ENCODE measurements at regions not wholly inside any gene's neighbourhood (a gene's known extent, or its start where the extent isn't known, plus 50 kb on each side); places are given as distances from the start of the nearest gene placed in this dataset.

DNA sequence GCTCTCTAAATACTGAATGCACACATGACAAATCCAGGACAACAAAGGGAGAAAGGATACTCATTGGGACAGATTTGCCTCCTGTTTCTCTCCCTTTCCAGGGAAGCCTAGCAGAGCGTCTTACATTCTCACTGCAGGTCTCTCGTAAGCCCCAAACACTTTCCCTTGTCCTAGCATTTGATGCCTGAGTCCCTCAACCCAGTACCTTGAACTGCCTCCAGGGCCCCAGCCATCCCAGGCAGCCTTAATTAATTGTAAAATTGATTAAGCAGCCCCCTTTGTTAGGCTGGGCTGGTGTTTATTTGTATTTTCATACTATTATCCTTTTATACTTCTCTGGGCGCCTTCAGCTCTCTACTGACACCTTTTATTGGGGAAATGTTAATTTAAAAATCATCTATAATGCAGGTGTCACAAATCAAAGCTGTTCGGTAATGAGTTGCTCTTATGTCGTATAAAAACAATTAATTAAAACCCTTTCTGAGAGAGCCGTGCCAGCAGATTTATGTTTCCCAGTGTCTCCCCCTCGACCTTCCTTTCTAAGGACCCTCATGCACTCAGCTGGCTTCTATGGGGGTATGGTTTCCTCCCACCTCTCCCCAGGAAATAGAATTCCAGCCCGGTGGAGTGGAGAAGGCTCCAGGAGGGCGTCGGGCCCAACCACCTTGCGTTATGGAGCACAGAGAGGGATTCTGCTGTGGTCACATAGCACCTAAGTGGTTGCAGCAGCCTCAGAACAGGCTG is 243.8 kb downstream of the RPS24 start:
- TF ChIP-seq, protein P1, sequence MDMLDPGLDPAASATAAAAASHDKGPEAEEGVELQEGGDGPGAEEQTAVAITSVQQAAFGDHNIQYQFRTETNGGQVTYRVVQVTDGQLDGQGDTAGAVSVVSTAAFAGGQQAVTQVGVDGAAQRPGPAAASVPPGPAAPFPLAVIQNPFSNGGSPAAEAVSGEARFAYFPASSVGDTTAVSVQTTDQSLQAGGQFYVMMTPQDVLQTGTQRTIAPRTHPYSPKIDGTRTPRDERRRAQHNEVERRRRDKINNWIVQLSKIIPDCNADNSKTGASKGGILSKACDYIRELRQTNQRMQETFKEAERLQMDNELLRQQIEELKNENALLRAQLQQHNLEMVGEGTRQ (IDR thresholded peaks at IDR 0.05; ENCODE audit: borderline replicate concordance, low read depth, low read length), result no peak
- TF ChIP-seq ELF1 (IDR thresholded peaks at IDR 0.05) (no peak), GATA2 (CRISPR knock-in tag; IDR thresholded peaks at IDR 0.05) (no peak), MXI1 (IDR thresholded peaks at IDR 0.05; ENCODE audit: low read depth, low read length) (no peak), POLR2AphosphoS5 (IDR thresholded peaks at IDR 0.05; ENCODE audit: low read depth, low read length) (no peak), FOXJ3 (CRISPR knock-in tag; IDR thresholded peaks at IDR 0.05) (no peak), EP300 (IDR thresholded peaks at IDR 0.05; ENCODE audit: borderline replicate concordance in 1 of 2, low read depth in 1 of 2, low read length in 1 of 2) (no peak), EZH2phosphoT487 (IDR thresholded peaks at IDR 0.05; ENCODE audit: borderline replicate concordance, low read depth) (no peak)
- TF ChIP-seq, protein P2, sequence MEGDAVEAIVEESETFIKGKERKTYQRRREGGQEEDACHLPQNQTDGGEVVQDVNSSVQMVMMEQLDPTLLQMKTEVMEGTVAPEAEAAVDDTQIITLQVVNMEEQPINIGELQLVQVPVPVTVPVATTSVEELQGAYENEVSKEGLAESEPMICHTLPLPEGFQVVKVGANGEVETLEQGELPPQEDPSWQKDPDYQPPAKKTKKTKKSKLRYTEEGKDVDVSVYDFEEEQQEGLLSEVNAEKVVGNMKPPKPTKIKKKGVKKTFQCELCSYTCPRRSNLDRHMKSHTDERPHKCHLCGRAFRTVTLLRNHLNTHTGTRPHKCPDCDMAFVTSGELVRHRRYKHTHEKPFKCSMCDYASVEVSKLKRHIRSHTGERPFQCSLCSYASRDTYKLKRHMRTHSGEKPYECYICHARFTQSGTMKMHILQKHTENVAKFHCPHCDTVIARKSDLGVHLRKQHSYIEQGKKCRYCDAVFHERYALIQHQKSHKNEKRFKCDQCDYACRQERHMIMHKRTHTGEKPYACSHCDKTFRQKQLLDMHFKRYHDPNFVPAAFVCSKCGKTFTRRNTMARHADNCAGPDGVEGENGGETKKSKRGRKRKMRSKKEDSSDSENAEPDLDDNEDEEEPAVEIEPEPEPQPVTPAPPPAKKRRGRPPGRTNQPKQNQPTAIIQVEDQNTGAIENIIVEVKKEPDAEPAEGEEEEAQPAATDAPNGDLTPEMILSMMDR (IDR thresholded peaks at IDR 0.05), result no peak
- TF ChIP-seq, protein P3, sequence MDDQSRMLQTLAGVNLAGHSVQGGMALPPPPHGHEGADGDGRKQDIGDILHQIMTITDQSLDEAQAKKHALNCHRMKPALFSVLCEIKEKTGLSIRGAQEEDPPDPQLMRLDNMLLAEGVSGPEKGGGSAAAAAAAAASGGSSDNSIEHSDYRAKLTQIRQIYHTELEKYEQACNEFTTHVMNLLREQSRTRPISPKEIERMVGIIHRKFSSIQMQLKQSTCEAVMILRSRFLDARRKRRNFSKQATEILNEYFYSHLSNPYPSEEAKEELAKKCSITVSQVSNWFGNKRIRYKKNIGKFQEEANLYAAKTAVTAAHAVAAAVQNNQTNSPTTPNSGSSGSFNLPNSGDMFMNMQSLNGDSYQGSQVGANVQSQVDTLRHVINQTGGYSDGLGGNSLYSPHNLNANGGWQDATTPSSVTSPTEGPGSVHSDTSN (IDR thresholded peaks at IDR 0.05), result no peak
- TF ChIP-seq, protein P4, sequence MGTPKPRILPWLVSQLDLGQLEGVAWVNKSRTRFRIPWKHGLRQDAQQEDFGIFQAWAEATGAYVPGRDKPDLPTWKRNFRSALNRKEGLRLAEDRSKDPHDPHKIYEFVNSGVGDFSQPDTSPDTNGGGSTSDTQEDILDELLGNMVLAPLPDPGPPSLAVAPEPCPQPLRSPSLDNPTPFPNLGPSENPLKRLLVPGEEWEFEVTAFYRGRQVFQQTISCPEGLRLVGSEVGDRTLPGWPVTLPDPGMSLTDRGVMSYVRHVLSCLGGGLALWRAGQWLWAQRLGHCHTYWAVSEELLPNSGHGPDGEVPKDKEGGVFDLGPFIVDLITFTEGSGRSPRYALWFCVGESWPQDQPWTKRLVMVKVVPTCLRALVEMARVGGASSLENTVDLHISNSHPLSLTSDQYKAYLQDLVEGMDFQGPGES (IDR thresholded peaks at IDR 0.05; ENCODE audit: low read depth, low read length), result no peak
